HG03342 (cell line): ENCODE measurements at regions not wholly inside any gene's neighbourhood (a gene's known extent, or its start where the extent isn't known, plus 50 kb on each side); places are given as distances from the start of the nearest gene placed in this dataset.
"Not testable (repeated sequence)": the region's sequence is repeated elsewhere in the genome, so short reads cannot be mapped to it uniquely, and the experiment has no call there.

Experiments
- ATAC-seq: cut with Tn5 transposase; IDR thresholded peaks from one replicate; pipeline ENCODE4 v1.9.1; 2021; ENCODE audit warnings: mild to moderate bottlenecking, moderate library complexity; ENCODE audit not compliant: unreplicated experiment

GRCh38 chr2:217356781-217357180, 496.9 kb upstream of the TNP1 start:
- ATAC-seq: no peak

GRCh38 chr2:217356142-217356541, 496.3 kb upstream of the TNP1 start:
- ATAC-seq: no peak

DNA sequence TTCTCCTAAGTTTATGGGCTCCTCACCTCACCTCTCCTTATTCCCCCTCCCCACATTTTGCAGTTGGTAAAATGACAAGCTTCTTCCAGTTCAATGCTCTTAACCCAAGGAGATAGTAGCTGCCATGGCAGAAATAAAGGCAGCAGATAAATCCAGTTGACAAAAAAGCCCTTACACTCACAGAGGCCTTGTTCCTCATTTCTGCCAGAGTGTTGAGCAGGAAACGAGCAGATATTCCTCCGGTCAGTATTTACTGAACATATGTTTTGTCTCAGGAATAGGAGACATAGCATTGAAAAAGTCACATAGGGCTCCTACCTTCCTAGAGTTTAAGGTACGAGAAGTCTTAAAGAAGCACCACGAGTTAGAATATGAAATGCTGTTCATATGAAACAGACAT, 493.7 kb upstream of the TNP1 start:
- no peak for ATAC-seq

DNA sequence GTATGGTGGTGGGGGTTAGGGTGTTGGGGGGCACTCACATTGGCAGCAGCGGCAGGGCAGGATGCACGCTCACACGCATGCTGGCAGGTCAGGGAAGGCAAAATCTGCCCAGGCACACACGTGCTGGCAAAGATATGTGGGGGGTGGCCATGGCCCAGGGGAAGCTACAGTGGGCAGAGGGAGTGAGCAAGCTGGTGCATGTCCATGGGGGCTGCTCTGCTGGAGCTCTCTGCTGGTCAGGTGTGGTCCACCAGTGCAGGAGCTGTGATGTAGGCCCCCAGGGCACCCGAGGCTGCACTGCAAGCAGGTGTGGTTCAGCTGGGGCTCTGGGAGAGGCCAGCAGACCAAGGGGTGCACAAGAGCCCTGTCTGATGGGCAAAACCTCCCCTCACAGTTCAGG, 491.5 kb upstream of the TNP1 start:
- no peak for ATAC-seq

GRCh38 chr2:217349251-217349650, 489.4 kb upstream of the TNP1 start:
- no peak for ATAC-seq

- ATAC-seq: not testable (repeated sequence)
These were observed 487.8 kb upstream of the TNP1 start for GRCh38 chr2:217347630-217348029.

- ATAC-seq: not testable (repeated sequence)
These were observed 486.2 kb upstream of the TNP1 start for GRCh38 chr2:217346043-217346442.

DNA sequence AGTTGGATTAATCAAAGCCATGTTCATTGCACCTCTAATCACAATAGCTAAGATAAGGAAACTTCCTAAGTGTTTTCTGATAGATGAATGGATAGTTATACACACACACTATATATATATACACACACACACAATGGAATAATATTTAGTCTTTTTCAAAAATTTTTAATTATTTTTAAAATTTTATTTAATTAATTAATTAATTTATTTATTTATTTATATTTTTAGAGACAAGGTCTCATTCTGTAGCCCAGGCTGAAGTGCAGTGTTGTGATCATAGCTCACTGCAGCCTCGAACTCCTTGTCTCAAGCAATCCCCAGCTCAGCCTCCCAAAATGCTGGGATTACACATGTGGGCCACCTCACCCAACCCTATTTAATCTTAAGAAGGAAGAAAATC, 481.0 kb upstream of the TNP1 start:
- ATAC-seq: no peak

DNA sequence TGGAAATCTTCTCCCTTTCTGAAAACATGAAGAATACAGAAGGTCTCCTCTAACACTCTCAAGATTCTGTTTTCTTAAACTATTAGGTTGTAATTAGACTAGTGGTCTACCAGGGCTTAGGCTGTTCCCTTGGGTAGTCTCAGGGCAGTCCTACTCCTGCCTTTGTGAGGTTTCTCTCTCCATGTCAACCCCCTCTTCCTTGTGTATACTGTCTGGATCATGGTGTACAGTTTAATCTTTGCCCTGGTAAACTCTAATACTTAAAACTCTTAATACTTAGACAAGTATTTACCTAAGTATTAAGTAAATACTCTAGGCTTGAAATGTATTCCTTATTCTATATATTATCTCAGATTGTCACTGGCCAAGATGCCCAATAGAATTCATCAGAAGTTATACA, 480.3 kb upstream of the TNP1 start:
- ATAC-seq: no peak

GRCh38 chr2:217339753-217340152, 479.9 kb upstream of the TNP1 start:
- no peak for ATAC-seq

- ATAC-seq: no peak
These were observed 478.5 kb upstream of the TNP1 start for GRCh38 chr2:217338306-217338916.

- ATAC-seq: no peak
These were observed 477.9 kb upstream of the TNP1 start for GRCh38 chr2:217337771-217338170.

- no peak for ATAC-seq
These were observed 476.8 kb upstream of the TNP1 start for GRCh38 chr2:217336694-217337093.

DNA sequence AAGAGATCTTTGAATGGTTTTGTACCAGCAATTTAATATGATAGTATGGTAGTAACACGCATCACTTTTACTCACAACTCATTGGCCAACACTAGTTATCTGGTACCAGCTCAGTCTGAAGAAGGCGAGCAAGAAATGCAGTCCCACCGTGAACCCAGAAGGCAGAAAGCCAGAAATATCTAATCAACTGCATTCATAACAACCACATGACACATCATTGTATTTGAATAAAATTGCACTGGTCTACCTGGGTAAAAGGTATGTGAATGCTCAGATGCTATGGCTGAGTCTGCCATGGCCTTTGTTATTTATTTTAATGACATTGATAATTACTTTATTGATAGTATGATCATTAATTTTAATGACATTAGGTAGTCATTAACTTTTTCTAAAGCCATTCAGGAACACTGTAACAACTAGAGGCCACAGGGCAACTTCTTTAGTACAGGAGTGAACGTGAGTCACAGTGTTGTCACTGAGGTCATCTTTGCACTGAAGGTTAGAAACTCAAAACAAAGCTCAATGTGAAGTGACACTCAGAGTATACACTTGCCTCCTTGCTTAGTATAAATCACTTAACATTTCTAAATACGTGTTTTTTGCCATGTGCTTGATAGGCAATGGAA, 475.6 kb upstream of the TNP1 start:
- ATAC-seq: no peak

DNA sequence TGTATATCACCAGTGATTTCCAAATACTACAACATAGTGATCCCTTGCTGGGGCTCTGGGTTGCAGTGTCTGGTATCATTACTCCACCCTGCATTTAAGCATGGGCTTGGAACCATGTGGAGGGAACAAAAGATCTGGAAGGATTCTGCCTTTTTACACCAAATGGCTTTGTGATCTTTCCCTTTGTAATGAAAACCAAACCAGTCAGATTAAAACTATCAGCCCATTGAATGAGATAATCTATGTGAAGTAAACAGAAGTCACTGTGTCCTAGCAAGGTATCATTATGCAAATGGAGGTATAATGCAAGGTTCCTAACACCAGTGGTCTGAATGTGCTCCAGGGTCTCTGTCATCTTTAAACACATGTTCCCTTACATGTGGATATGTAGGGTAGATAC, 474.7 kb upstream of the TNP1 start:
- no peak for ATAC-seq

- no peak for ATAC-seq
These were observed 473.0 kb upstream of the TNP1 start for GRCh38 chr2:217332866-217333265.

- ATAC-seq: no peak
These were observed 472.5 kb upstream of the TNP1 start for GRCh38 chr2:217332417-217332791.

DNA sequence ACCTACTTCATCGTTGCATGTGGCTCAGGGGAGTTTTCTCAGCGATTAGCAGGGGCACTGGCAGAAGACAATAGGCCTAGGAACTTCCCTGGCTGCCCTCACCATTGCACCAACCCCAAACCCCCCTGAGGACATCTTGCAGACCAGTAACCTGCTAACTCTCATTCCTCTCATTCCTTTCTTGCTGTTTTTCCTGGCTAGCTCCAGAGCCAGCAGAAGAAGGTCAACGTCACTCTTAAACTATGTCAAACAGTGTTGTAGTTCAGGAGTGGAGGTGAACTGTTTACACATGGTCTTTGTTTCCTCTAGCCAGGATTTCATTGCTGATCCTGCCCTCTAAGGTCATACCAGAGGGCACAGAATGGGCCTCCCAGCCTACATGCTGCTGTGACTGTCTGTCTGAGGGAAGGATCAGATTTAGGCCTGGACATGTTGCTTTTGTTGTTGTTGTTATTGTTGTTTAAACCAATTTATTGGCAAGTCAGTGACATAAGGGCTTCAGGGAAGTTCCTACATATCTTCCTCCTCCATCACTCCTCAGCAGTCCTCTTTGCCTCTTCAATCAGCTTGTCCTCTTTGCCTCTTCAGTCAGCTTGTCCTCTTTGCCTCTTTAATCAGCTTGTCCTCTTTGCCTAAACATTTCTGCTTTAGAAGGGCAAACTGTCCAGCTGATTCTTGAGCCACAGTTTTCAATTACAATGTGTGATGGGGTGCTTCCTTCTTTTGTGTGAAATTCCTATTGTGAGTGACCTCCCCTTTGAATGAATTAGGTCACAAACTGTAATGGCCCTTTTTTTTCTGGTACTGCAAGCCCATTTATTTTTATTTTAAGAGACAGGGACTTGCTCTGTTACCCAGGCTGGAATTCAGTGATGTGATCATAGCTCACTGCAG, 471.9 kb upstream of the TNP1 start:
- ATAC-seq: no peak

- no peak for ATAC-seq
These were observed 470.8 kb upstream of the TNP1 start for GRCh38 chr2:217330647-217331046.

DNA sequence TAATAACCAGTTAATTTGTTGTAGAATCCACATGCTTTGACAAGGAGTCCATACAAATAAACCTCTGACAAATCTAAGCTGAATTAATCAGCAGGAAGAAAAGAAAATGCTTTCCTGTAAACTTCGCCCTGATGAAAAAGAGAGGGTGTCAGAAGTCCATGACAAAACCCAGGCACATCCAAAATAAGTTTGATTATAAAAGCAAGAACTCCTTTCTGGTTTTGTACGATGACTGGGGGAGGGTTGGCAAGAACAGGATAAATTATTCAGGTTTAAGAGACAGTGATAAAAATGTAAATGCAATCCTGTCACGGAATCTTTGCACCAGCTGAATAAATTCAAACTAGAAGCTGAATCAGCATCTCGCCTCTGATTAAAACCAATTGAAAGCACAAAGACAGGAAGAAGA, 469.2 kb upstream of the TNP1 start:
- no peak for ATAC-seq

- ATAC-seq: no peak
These were observed 468.7 kb upstream of the TNP1 start for GRCh38 chr2:217328622-217328978.

- no peak for ATAC-seq
These were observed 468.2 kb upstream of the TNP1 start for GRCh38 chr2:217327953-217328621.
